Osteocyte (in vitro differentiated cells): ENCODE measurements at regions not wholly inside any gene's neighbourhood (a gene's known extent, or its start where the extent isn't known, plus 50 kb on each side); places are given as distances from the start of the nearest gene placed in this dataset.

Source experiments
- DNase-seq: peaks from one replicate; pipeline ENCODE4 v3.0.0; 2021; ENCODE audit warnings: mixed read lengths; ENCODE audit not compliant: unreplicated experiment; ENCODE audit errors: extremely low spot score
- H3K27ac Mint-ChIP-seq: one replicate; pipeline ENCODE4 v1.8.0; 2021; ENCODE audit warnings: mild to moderate bottlenecking, mixed read lengths; ENCODE audit not compliant: unreplicated experiment
- H3K27me3 Mint-ChIP-seq: one replicate; pipeline ENCODE4 v1.8.0; 2021; ENCODE audit warnings: mixed read lengths; ENCODE audit not compliant: unreplicated experiment
- H3K36me3 Mint-ChIP-seq: one replicate; pipeline ENCODE4 v1.8.0; 2021; ENCODE audit warnings: mixed read lengths; ENCODE audit not compliant: unreplicated experiment
- H3K4me1 Mint-ChIP-seq: one replicate; pipeline ENCODE4 v1.8.0; 2021; ENCODE audit warnings: mixed read lengths; ENCODE audit not compliant: unreplicated experiment
- H3K4me3 Mint-ChIP-seq: one replicate; pipeline ENCODE4 v1.8.0; 2021; ENCODE audit warnings: mild to moderate bottlenecking, moderate library complexity, mixed read lengths; ENCODE audit not compliant: unreplicated experiment
- H3K9me3 Mint-ChIP-seq: one replicate; pipeline ENCODE4 v1.8.0; 2021; ENCODE audit warnings: mixed read lengths; ENCODE audit not compliant: unreplicated experiment
- TF ChIP-seq, protein P1 (sequence below): fragments of 200-600 bp; sonication (generic); IDR thresholded peaks from 2 replicates; pipeline ENCODE4 v1.5.0; 2021; ENCODE audit warnings: antibody characterized with exemption, mild to moderate bottlenecking, moderate library complexity

DNA sequence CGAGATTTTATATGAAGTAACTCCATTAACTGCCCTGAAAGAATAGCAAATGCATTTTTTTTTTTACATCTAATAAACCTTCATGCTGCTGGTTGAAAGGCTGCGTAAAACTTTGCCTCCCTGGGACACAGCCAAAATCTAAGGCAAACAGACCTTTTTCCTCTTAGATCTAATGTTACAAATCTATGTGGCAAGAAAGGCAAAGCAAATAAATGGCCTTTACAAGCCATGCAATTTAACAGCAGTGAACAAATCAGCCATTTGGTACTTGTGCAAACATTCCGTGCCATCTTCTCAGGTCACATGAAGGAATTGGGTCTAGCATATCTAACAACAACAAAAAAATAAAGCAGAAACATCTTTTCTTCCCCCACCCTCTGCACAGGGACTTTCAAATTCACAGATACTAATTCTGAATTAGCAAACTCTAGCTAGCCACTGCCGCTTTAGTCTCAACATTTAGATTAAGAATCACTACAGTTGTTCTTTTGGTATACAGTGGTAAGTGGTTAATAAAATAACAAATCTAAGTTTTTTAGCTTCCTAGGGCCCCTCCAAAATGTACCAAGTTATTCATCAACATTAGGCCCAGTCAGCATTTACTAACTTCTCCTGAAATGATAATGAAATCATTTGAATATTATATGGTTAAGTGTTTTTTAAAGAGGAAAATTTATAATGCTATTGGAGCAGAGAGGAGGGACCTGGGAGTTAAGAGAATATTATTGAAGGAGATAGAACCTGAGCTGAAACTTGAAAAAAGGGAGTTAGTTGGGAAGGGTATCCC lies 593.8 kb downstream of the SMARCA1 start:
- Mint-ChIP-seq H3K36me3 (no peaks in the 10 kb centered on the region), H3K27ac (no peak overlapping the region), H3K4me3 (no peak overlapping the region), H3K9me3 (peaks cover 11% of the 10 kb centered on the region), H3K4me1 (no peaks in the 10 kb centered on the region), H3K27me3 (no peaks in the 10 kb centered on the region)
- DNase-seq = no peak
- TF ChIP-seq, protein P1, sequence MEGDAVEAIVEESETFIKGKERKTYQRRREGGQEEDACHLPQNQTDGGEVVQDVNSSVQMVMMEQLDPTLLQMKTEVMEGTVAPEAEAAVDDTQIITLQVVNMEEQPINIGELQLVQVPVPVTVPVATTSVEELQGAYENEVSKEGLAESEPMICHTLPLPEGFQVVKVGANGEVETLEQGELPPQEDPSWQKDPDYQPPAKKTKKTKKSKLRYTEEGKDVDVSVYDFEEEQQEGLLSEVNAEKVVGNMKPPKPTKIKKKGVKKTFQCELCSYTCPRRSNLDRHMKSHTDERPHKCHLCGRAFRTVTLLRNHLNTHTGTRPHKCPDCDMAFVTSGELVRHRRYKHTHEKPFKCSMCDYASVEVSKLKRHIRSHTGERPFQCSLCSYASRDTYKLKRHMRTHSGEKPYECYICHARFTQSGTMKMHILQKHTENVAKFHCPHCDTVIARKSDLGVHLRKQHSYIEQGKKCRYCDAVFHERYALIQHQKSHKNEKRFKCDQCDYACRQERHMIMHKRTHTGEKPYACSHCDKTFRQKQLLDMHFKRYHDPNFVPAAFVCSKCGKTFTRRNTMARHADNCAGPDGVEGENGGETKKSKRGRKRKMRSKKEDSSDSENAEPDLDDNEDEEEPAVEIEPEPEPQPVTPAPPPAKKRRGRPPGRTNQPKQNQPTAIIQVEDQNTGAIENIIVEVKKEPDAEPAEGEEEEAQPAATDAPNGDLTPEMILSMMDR = no peak

DNA sequence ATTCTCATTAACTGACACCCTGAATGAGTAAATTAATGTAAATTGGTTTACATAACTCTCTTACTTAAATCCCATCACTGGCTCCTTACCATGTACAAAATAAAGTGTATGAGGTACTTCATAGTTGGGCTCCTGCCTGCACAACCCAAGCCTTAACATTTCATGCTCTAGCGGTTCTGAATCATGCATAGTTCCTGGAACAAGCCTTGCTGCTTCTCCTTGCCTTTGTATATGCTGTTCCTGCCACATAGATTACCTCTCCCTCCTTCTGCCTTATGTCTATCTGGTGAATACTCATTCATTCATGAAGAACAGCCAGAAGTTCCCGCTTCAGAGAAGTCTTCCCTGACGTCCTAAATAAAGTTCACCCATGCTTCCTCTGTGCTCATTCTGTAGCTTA lies 594.7 kb downstream of the SMARCA1 start:
- Mint-ChIP-seq H3K27me3 (no peaks in the 10 kb centered on the region), H3K4me1 (no peaks in the 10 kb centered on the region), H3K27ac (no peak overlapping the region), H3K9me3 (peaks cover 11% of the 10 kb centered on the region), H3K36me3 (no peaks in the 10 kb centered on the region), H3K4me3 (no peak overlapping the region)
- no peak for DNase-seq
- TF ChIP-seq, protein P1 = no peak

DNA sequence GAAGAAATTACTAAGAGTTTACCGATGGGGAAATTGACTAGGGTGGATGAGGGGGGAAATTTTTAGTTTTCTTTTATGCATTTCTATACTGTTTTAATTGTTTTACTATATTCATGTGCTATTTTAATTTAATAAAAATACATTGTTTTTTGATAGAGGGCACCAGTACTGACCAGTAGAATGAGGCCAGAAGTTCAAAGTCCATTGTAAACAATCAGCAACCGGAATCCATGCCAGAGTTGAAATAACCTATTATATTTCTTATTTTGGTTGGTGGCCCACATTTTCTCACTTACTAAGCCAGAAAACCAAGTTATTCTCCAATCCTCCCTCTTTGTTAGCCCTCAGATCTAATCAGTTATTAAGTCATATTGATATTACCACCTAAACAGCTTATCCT lies 595.9 kb downstream of the SMARCA1 start:
- H3K27me3 Mint-ChIP-seq = no peaks in the 10 kb centered on the region
- no peaks in the 10 kb centered on the region for H3K4me1 Mint-ChIP-seq
- TF ChIP-seq, protein P1 = no peak
- H3K4me3 Mint-ChIP-seq = no peak overlapping the region
- DNase-seq = no peak
- H3K36me3 Mint-ChIP-seq = no peaks in the 10 kb centered on the region
- H3K27ac Mint-ChIP-seq = no peak overlapping the region
- peaks cover 8% of the 10 kb centered on the region for H3K9me3 Mint-ChIP-seq

DNA sequence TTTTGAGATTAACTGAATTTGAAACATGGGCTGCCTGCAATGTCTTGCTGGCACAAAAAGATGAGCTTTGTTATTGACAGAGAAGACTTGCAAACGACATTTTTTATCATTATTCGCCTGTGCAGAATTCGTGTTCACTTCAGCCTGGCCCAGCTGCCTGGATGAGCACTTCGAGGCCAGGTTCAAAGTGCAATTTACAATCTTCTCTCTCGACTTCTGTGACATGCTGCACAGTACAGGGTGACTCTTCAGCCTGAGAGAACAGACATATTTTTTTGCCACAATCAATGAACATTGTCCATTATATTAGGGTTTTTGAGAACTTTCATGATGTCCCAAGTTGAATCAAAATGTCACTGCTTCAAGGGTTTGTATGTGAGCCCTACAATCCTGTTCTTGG lies 616.5 kb downstream of the SMARCA1 start:
- Mint-ChIP-seq H3K4me1 (no peaks in the 10 kb centered on the region), H3K36me3 (no peaks in the 10 kb centered on the region), H3K4me3 (no peak overlapping the region), H3K27ac (no peak overlapping the region), H3K27me3 (no peaks in the 10 kb centered on the region), H3K9me3 (peaks cover 3% of the 10 kb centered on the region)
- DNase-seq = no peak
- TF ChIP-seq, protein P1 = no peak

DNA sequence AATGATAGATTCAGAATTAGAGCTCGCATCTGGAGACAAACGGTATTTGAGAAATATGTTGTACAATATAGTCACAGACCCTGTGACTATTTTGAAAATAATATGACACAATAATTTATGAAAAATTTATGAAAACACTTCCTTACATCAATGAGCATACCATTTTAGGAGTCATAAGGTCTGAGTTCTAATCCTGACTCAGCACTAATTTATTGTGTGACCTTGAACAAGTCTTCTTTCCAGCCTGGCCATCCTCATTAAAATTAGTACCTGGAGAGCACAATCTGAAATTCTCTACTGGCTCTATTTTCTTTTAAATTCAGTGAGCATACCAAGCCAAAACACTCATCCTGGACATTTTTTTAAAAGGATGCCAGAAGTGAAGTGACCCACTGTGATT lies 622.3 kb downstream of the SMARCA1 start:
- Mint-ChIP-seq H3K9me3 (no peaks in the 10 kb centered on the region), H3K36me3 (no peaks in the 10 kb centered on the region), H3K4me1 (no peaks in the 10 kb centered on the region), H3K27ac (no peak overlapping the region), H3K27me3 (no peaks in the 10 kb centered on the region), H3K4me3 (no peak overlapping the region)
- TF ChIP-seq, protein P1 = no peak
- no peak for DNase-seq
